Mucosa of descending colon (tissue), 3 donors: ENCODE measurements at regions not wholly inside any gene's neighbourhood (a gene's known extent, or its start where the extent isn't known, plus 50 kb on each side); places are given as distances from the start of the nearest gene placed in this dataset.

Source experiments
- ATAC-seq: fragments of 200-7000 bp; cut with Tn5 transposase; one replicate; pipeline ENCODE4 v1.9.1; 2020; ENCODE audit warnings: mild to moderate bottlenecking, moderate library complexity
- DNase-seq, 3 donors: peaks; one replicate each; pipeline ENCODE4 v3.0.0-alpha.2; 2020
- H3K36me3 ChIP-seq: fragments of 200-600 bp; one replicate; pipeline ENCODE4 v1.8.0; 2021; ENCODE audit warnings: low read depth, mild to moderate bottlenecking
- H3K4me1 ChIP-seq: fragments of 200-600 bp; one replicate; pipeline ENCODE4 v1.8.0; 2021; ENCODE audit warnings: low read depth, mild to moderate bottlenecking
- H3K4me3 ChIP-seq: fragments of 200-600 bp; one replicate; pipeline ENCODE4 v1.8.0; 2021; ENCODE audit warnings: mild to moderate bottlenecking
- H3K9me3 ChIP-seq: fragments of 200-600 bp; one replicate; pipeline ENCODE4 v1.8.0; 2021; ENCODE audit warnings: mild to moderate bottlenecking
- CTCF ChIP-seq: fragments of 200-600 bp; IDR thresholded peaks from one replicate; pipeline ENCODE4 v1.8.0; 2022; ENCODE audit warnings: antibody characterized with exemption, mild to moderate bottlenecking
- intact Hi-C, 2 donors: fragments of 100-400 bp; cut with DNase I in 1 of 2; cut with micrococcal nuclease in 1 of 2; formaldehyde crosslinking; loops; one replicate each; pipeline versions ENCODE4 v1.11.0 to v1.11.1; 2022; cut with DNase I, micrococcal nuclease
- donor health status: DM: no; HTN: no; CAD: no; lungs with moderate emphysema.
- donor health status: DM: no; HTN: no; CAD: no.
- donor health status: DM: no; HTN: yes; CAD: no.

GRCh38 chr14:44775248-44775647, 186.5 kb downstream of the KLHL28 start:
- TF ChIP-seq CTCF: no peak
- Histone ChIP-seq H3K4me1 (no peaks in the 10 kb centered on the region), H3K4me3 (no peak overlapping the region), H3K36me3 (no peaks in the 10 kb centered on the region), H3K9me3 (no peaks in the 10 kb centered on the region)
- intact Hi-C loops: no loop called here
- no peak for ATAC-seq
- DNase-seq: no peak

- Histone ChIP-seq H3K36me3 (no peaks in the 10 kb centered on the region), H3K4me1 (no peaks in the 10 kb centered on the region), H3K9me3 (no peaks in the 10 kb centered on the region), H3K4me3 (no peak overlapping the region)
- intact Hi-C loops: no loop called here
- no peak for DNase-seq
- ATAC-seq: no peak
- no peak for TF ChIP-seq CTCF
These were observed 187.4 kb downstream of the KLHL28 start for GRCh38 chr14:44774396-44774795.

GRCh38 chr14:44771496-44771895, 190.3 kb downstream of the KLHL28 start:
- no peaks in the 10 kb centered on the region for H3K9me3 ChIP-seq
- no peak overlapping the region for H3K4me3 ChIP-seq
- no peak for ATAC-seq
- intact Hi-C loops: no loop called here
- no peaks in the 10 kb centered on the region for H3K36me3 ChIP-seq
- no peak for DNase-seq
- no peaks in the 10 kb centered on the region for H3K4me1 ChIP-seq
- TF ChIP-seq CTCF: no peak

GRCh38 chr14:44770201-44770600, 191.5 kb downstream of the KLHL28 start:
- intact Hi-C loops: no loop called here
- TF ChIP-seq CTCF: no peak
- no peak for DNase-seq
- Histone ChIP-seq H3K9me3 (no peaks in the 10 kb centered on the region), H3K36me3 (no peaks in the 10 kb centered on the region), H3K4me3 (no peak overlapping the region), H3K4me1 (no peaks in the 10 kb centered on the region)
- ATAC-seq: no peak

GRCh38 chr14:44768935-44769334, 192.8 kb downstream of the KLHL28 start:
- intact Hi-C loops: no loop called here
- Histone ChIP-seq H3K4me1 (no peaks in the 10 kb centered on the region), H3K36me3 (no peaks in the 10 kb centered on the region), H3K4me3 (no peak overlapping the region), H3K9me3 (no peaks in the 10 kb centered on the region)
- DNase-seq (no peak), ATAC-seq (no peak)
- no peak for TF ChIP-seq CTCF

- Histone ChIP-seq H3K4me1 (no peaks in the 10 kb centered on the region), H3K36me3 (no peaks in the 10 kb centered on the region), H3K4me3 (no peak overlapping the region), H3K9me3 (no peaks in the 10 kb centered on the region)
- no peak for TF ChIP-seq CTCF
- no peak for DNase-seq
- intact Hi-C loops: no loop called here
- ATAC-seq: no peak
These were observed 194.0 kb downstream of the KLHL28 start for GRCh38 chr14:44767646-44768173.
